NCI-H1105 (cell line): ENCODE measurements at regions not wholly inside any gene's neighbourhood (a gene's known extent, or its start where the extent isn't known, plus 50 kb on each side); places are given as distances from the start of the nearest gene placed in this dataset.
A peak's percentile ranks its signal among the peaks of the same experiment; 100 is the strongest.

Experiments used
- DNase-seq: peaks from one replicate; lab custom pipeline; 2025; lab: John Stamatoyannopoulos, UW

DNA sequence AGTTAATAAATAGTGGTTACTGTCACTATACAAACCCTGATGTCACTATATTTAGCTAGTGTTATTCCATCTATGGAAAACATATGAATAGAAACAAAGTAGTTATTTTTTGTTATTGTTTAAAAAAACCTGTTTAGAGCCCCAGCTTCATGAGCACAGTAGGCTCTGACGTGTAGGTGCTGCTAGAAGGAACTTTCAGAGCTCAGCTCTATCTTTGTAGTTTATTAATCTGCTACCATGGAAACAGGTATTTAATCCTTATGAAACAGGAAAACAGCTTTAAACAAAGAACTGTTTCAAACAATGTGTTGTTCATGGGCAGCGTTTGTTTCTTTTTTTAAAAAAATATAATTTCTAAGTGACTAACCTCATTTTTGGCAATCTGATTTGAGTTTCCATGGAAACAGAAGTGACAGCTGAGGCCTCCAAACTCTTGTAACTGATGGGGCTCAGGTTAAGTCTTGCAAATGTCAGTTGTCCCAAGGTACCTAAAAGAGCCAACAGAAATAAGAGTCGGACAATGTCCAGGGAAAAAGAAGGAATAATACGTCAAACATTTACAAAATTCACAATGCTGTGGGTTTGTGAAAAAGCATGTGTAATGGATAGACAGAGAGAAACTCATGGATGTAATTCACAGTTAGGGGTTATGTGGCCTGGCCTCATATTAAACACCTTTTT is 162.0 kb upstream of the C21orf91 start:
- DNase-seq, result no peak

GRCh38 chr21:17979763-17980162 is 160.6 kb upstream of the C21orf91 start:
- no peak for DNase-seq

DNA sequence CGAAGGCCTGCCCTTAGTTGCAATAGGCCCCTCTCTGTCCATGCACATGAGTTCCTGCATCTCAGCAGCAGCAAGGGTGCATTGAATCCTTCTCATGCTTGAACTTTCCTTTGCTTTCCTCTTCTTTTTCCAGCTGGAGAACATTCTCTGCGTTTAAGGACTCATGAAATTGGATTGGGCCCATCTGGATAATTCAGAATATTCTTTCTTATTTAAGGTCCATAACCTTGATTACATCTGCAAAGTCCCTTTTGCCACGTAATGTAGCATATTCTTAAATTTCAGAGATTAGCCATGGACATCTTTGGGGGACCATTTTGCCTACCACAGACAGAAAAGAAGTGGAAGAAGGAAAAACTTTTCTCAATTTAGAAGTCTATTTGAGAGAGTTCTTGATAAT is 159.7 kb upstream of the C21orf91 start:
- no peak for DNase-seq

- DNase-seq, result no peak
Measured at GRCh38 chr21:17976691-17977090, 157.5 kb upstream of the C21orf91 start.

DNA sequence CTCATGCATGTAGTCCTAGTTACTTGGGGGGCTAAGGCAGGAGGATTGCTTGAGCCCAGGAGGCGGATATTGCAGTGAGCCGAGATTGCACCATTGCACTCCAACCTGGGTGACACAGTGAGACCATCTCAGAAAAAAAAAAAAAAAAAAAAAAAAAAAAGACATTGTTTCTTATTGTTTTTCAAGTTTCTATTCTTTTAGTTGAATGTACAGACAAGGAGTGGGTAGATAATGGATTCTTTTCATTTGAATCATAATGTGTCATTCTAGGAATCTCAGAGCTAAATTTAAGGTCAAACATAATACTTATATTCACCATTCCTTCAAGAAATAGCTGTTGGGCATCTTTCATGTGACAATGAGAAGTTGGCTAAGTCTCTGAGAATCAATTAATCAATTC is 157.0 kb upstream of the C21orf91 start:
- no peak for DNase-seq

GRCh38 chr21:17967319-17967718 is 148.2 kb upstream of the C21orf91 start:
- no peak for DNase-seq

- no peak for DNase-seq
Measured at GRCh38 chr21:17964716-17965115, 145.6 kb upstream of the C21orf91 start.

DNA sequence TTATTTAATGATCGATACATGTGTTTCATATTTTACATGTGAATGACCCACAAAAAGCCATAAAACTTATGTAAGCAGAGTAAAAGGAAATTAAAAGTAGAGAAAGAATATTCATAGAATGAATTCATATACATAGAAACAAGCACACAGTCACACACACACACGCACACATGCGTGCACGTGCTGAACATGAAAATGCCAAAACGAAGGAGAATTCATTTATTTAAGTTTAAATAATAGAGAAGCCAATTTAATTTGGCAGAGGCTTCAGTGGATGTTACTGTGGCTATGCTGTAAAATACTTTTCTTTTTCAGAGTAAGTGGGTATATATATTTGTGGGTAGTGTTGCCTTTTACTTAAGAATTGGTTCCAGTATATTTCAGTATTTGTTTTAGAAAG is 145.0 kb upstream of the C21orf91 start:
- DNase-seq, result no peak

- DNase-seq, result no peak
Measured at GRCh38 chr21:17950591-17950990, 131.4 kb upstream of the C21orf91 start.

DNA sequence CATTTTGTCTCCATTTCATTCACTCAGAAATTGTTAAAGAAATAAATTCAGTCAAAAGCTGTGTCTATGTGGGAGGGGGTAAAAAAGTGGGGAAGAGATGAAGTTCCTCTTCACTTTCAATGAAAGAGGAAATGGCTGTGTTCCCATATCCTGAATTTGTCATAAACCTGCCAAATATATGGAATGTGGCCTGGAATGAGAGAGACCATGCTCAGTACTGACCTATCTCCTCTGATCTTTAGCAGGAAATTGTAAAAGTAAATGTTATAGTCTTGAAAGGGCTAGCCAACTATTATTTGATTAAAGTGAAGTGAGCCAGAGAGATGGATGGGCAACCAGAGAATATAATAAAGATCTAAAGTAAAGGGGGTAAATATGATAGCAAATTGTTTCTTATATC is 130.3 kb upstream of the C21orf91 start:
- no peak for DNase-seq

- no peak for DNase-seq
Measured at GRCh38 chr21:17947531-17947930, 128.4 kb upstream of the C21orf91 start.

- DNase-seq, result no peak
Measured at GRCh38 chr21:17931080-17931479, 111.9 kb upstream of the C21orf91 start.

DNA sequence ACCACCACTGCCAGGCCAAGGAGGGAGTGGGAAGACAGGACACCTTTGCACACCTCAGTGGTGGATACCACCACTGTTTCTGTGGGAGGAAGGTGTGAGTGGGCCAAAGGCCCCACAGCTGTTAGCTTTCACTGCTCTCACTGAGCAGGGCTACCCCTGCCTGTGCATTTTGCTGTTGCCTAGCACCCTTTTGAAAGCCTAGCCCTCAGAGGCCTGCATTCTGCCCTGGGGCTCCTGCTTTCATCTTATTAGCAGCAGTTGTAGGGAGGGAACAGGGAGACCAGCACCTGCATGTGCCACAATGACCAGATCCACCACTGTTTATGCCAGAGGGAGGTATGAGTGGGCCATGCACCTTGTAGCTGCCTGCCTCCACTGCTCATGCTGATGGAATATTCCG is 110.9 kb upstream of the C21orf91 start:
- no peak for DNase-seq

- no peak for DNase-seq
Measured at GRCh38 chr21:17929510-17929909, 110.4 kb upstream of the C21orf91 start.

DNA sequence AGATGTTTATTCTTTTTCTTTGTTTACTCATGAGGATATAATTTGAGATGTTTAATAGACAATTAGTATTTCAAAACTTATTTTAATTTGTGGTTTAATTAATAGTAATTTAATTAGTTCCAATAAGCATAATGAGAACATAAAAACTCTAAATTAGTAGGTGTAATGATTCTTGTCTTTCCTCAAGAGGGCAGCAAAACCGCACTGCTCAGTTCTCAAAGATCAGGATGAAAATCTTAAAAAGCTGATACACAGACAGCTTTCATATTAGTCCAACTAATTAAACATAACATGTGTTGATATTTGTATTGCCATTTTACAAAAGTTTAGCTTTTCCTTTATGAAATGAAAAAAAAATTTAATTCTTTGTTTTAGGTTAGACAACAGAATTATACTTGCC is 106.7 kb upstream of the C21orf91 start:
- DNase-seq, result peak; percentile 36

DNA sequence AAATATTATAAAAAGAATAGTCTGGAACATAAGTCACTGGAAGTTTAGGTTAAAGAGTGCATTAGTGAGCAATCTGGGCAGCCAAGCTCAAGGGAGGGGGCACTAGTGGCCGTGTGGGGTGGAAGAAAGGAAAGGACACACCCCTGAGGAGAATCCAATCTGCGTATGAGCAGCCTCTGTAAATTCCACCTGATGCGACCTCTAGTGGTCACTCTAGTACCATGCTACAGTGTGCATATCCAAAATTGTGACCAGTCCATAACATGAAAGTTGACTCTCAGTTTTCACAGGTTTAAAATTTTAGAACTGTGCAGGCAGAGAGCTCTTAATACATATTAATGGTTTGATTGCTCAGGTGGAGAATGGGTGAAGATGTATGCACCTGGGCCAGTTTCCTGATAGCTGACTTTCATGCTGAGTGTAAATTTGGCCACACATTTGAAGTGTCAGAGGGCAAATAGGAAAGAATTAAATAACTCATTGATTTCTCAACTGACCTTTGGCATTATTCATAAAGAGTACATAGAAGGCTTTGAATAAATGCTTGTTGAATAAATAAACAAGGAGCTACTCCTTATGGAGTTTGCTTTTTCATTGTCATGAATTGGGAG is 105.9 kb upstream of the C21orf91 start:
- DNase-seq, result peak; percentile 59

DNA sequence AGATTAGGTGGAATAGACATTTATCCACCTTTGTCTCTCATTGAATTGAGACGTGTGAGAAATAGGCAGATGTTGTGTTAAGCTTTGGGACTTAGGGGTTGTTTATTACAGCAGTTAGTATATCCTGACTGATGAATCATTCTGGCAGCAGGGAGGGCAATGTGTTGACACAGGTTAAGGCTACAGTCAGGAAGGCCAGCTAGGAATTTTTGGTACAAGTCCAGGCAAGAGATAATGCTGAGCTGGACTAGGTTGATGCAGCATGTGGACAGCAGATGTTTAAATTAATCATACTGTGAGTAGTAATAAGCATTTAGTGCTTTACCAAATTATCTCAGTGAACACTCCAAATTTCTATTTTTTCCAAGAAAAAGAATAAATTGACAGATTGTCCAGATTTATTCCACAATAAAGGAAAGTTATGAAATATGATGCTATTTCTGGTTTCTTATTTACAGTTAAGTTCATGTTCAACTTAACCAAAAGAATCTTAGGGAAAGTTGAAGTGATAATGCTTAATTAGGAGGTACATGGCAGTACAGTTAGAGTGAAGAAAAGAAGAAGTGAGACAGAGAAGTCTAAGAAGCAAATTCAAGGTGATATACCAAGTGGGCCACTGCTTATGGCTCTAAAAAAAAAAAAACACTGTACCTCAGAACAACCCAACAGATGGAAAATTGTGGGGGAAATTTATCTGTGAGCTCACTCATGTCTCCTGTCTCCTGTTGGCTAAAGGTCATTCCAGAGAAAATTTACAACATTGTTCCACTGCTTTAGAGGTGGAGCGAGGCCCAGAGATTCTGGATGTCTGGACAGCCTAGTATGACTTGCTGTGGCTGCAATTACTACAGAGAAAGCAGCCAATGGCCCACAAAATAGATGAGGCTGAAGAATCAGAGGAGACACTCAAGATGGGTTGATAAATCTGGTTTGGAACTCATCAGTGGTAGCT is 102.7 kb upstream of the C21orf91 start:
- DNase-seq, result peak; percentile 2

- no peak for DNase-seq
Measured at GRCh38 chr21:17915976-17916375, 96.8 kb upstream of the C21orf91 start.

DNA sequence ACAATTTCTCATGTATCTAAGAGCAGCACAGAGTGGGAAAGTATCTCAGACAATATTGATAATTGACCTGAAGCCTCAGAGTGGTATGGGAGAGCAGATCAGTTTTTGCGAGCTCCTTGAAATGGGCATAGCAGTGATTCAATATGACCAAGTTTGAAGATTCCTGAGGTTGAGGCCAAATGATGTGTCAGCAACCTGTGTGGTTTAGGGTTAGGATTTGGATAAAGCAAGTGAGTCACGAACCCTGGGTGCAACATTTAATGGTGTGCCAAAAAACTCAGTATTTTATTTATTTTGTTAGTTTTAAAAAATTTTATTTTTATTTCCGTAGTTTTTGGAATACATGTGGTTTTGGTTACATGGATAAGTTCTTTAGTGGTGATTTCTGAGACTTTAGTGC is 92.5 kb upstream of the C21orf91 start:
- DNase-seq, result no peak

DNA sequence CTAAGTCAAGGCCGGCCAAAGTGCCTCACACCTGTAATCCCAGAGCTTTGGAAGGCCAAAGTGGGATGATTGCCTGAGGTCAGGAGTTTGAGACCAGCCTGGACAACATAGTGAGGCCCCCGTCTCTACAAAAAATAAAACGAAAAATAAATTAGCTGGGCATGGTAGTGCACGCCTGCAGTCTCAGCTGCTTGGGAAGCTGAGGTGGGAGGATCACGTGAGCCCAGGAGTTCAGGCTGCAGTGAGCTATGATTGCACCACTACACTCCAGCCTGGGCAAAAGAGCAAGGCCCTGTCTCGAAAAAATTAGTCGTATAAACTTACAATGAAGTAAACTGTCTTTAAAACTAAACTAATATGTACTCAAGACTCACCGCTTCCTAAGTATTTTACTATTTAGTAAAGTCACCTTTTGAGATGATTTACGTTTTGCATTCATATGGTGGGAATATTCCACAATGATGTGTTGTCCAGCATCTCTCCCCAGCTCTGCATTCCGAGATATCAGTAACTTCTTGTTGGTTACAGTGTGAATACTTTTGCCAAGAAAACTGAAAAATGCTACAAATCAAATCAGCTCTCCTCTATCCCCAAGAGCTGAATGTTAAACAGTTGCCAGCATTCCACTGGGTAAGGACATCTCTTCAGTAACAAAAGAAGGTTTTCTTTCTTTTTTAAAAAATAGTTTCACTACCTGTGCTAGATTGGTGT is 84.9 kb upstream of the C21orf91 start:
- DNase-seq, result no peak

DNA sequence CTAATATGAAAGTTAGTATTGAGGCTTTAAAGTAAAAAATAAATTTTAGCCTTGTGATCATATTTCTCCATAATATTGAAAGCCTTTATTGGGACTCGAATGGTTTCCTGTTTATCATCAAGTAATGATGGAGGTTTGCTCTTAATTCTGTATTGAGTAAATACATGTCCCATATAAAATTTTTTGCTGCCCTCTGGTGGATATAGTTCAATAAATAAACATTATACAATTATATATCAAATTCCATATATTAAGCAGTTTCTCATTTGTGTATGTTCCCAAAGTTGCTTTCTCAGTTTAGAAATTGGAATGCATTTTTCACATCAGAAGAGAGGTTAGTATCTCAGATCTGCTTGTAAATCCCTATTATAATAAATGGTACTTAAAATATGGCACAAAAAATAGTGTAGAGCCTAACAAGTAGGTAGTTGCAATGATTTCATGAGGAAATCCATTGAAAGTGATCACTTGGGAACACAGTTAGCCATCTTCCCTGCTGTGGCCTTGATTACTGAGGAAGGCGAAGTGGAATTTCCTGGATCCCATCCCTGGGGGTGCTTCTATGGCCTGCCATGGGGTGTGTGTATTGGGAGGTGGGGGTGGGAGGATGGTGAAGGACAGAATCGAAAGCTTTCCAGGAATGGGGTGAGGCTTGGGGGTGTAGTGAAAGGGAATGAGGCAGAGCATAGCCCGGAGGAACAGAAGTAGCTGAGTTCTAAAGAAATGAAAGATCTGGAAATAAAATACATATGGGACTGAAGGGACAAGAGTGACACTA is 84.1 kb upstream of the C21orf91 start:
- peak; percentile 63 for DNase-seq
